DOHH2 (cell line): ENCODE measurements at regions not wholly inside any gene's neighbourhood (a gene's known extent, or its start where the extent isn't known, plus 50 kb on each side); places are given as distances from the start of the nearest gene placed in this dataset.

ENCODE experiments used
- CTCF ChIP-seq: fragments of 200-600 bp; sonication (generic); IDR thresholded peaks from one replicate; pipeline ENCODE4 v1.5.1; 2014; ENCODE audit warnings: antibody characterized with exemption, mild to moderate bottlenecking, low read depth, low read length; ENCODE audit not compliant: poor library complexity, severe bottlenecking
- EZH2phosphoT487 ChIP-seq: fragments of 200-600 bp; sonication (generic); IDR thresholded peaks from 2 replicates; pipeline ENCODE4 v1.6.1; 2017; ENCODE audit warnings: borderline replicate concordance, mild to moderate bottlenecking, antibody characterized with exemption, low read length, moderate library complexity, mixed read lengths

GRCh38 chr9:105051897-105052296, 123.9 kb upstream of the ABCA1 start:
- no peak for TF ChIP-seq CTCF
- no peak for TF ChIP-seq EZH2phosphoT487
